ENCODE measurements at regions not wholly inside any gene's neighbourhood (a gene's known extent, or its start where the extent isn't known, plus 50 kb on each side); places are given as distances from the start of the nearest gene placed in this dataset.

DNA sequence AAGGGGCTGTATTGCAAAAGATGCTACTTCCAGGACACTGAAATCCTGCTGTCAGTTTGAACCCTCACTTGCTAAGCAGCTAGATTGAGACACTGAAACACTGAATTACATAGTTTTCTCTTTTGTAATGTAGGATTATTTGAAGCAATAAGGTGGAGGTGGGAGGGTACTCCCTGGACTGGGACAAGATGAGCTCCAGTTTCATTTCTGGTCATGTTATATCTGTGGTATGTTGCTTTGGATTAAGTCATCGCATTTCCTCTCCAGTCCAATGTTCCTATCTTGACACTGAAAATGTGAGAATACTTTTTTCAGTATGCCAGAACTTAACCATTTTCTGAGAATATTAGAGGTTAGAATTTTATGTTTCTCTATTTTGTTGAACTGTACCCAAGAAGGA is 426.2 kb upstream of the MEX3C start:
- ATAC-seq (ENCODE audit: insufficient read depth, low FRiP score) (no peak), DNase-seq (no peak)
- peaks cover 0 to 9% (median 5%) of the 10 kb centered on the region in 3 donors for H3K27me3 ChIP-seq (ENCODE audit: control insufficient read depth in 3 of 3, insufficient read depth in 3 of 3, low read length in 2 of 3)
- TF ChIP-seq, protein P1, sequence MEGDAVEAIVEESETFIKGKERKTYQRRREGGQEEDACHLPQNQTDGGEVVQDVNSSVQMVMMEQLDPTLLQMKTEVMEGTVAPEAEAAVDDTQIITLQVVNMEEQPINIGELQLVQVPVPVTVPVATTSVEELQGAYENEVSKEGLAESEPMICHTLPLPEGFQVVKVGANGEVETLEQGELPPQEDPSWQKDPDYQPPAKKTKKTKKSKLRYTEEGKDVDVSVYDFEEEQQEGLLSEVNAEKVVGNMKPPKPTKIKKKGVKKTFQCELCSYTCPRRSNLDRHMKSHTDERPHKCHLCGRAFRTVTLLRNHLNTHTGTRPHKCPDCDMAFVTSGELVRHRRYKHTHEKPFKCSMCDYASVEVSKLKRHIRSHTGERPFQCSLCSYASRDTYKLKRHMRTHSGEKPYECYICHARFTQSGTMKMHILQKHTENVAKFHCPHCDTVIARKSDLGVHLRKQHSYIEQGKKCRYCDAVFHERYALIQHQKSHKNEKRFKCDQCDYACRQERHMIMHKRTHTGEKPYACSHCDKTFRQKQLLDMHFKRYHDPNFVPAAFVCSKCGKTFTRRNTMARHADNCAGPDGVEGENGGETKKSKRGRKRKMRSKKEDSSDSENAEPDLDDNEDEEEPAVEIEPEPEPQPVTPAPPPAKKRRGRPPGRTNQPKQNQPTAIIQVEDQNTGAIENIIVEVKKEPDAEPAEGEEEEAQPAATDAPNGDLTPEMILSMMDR (IDR thresholded peaks at IDR 0.05; ENCODE audit: control extremely low read depth, extremely low read depth) = no peak
- peaks cover 0 to 3% (median 0%) of the 10 kb centered on the region in 4 donors for H3K9me3 ChIP-seq (ENCODE audit: control insufficient read depth in 4 of 4, insufficient read depth in 3 of 4, low read length in 3 of 4)
- no peak overlapping the region for H3K4me3 ChIP-seq
- 79 to 80% methylated on average over 1 of the region's 1 CpG for WGBS, 2 donors
- no peaks in the 10 kb centered on the region for H3K36me3 ChIP-seq (ENCODE audit: control insufficient read depth in 4 of 4, insufficient read depth in 4 of 4, low read length in 4 of 4)
- no peak overlapping the region for H3K27ac ChIP-seq (ENCODE audit: low read depth in 1 of 2, low read length in 1 of 2)
- H3K9ac ChIP-seq (ENCODE audit: insufficient read depth in 1 of 2, low read length in 2 of 2) = no peak overlapping the region
- H3K4me1 ChIP-seq (ENCODE audit: control insufficient read depth in 5 of 5, insufficient read depth in 5 of 5, low read length in 5 of 5) = no peaks in the 10 kb centered on the region

DNA sequence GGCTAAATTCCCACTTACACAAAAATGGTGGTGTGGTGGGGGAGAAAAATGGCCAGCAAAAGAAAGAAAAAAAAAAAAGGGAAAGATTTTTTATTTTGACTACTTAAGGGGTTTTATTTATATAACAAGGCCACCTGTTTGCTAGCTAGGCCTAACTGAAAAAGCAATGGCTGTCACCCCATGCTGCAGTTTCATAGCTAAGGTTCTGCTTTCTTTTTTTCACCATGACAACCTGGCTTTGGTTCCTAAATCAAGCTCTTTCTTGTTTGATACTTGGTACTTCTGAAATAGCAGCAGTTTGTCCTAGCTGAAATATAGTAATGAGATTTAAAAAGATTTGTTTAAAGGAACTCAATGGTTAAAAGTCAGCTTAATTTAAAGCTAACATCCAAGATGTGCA is 433.2 kb upstream of the MEX3C start:
- no peak for ATAC-seq (ENCODE audit: insufficient read depth, low FRiP score)
- H3K27me3 ChIP-seq (ENCODE audit: control insufficient read depth in 3 of 3, insufficient read depth in 3 of 3, low read length in 2 of 3) = no peaks in the 10 kb centered on the region

DNA sequence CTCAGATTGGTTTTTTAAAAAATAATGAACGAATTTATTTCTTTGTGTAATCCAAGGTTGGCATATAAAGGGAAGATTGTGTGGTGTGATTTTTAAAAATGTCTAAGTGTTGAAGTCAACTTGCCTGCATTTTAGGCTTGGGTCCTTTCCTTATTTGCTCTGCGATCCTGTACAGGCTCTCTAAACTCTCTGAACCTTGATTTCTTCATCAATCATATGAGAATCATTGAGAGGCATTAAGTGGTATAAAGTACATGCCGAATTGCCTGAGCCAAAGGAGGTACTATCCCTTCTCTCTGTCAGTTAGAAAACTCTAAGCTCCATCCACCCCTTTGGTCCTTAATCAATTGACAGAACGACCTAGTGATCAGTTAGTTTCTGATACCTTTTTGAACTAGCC is 440.4 kb upstream of the MEX3C start:
- WGBS, 2 donors = 60 to 79% methylated on average over 4 of the region's 4 CpGs
- no peak for ATAC-seq (ENCODE audit: insufficient read depth, low FRiP score)

More for the DNA sequence above, 433.2 kb upstream of the MEX3C start:
- Histone ChIP-seq H3K9me3 (ENCODE audit: control insufficient read depth in 4 of 4, insufficient read depth in 3 of 4, low read length in 3 of 4) (no peaks in the 10 kb centered on the region), H3K36me3 (ENCODE audit: control insufficient read depth in 4 of 4, insufficient read depth in 4 of 4, low read length in 4 of 4) (no peaks in the 10 kb centered on the region), H3K27ac (ENCODE audit: low read depth in 1 of 2, low read length in 1 of 2) (no peak overlapping the region), H3K9ac (ENCODE audit: insufficient read depth in 1 of 2, low read length in 2 of 2) (no peak overlapping the region), H3K4me1 (ENCODE audit: control insufficient read depth in 5 of 5, insufficient read depth in 5 of 5, low read length in 5 of 5) (no peaks in the 10 kb centered on the region), H3K4me3 (no peak overlapping the region)
- TF ChIP-seq, protein P1 (IDR thresholded peaks at IDR 0.05; ENCODE audit: control extremely low read depth, extremely low read depth) = no peak
- no peak for DNase-seq

DNA sequence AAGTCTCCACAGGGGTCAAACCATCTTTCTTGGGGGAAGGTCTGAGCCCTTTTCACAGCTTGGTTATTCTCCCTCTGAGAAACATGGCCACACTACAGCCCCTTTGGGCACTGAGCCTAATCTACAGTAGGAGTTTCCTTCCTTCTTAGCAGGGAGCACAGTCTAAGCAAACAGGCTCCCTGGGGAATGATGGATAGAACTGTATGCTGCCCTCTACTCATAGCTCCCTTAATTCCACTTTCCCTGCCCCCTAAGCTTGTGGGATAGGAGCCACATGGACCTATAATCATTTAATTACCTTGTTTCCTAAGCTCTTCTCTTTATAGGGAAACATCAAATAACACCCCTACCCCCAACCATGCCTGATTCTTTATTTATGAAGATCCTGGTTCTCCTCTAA is 442.1 kb upstream of the MEX3C start:
- no peak overlapping the region for H3K9ac ChIP-seq (ENCODE audit: insufficient read depth in 1 of 2, low read length in 2 of 2)
- ATAC-seq (ENCODE audit: insufficient read depth, low FRiP score) (no peak), DNase-seq (no peak)
- H3K27ac ChIP-seq (ENCODE audit: low read depth in 1 of 2, low read length in 1 of 2) = no peak overlapping the region
- H3K36me3 ChIP-seq (ENCODE audit: control insufficient read depth in 4 of 4, insufficient read depth in 4 of 4, low read length in 4 of 4) = no peaks in the 10 kb centered on the region
- H3K27me3 ChIP-seq (ENCODE audit: control insufficient read depth in 3 of 3, insufficient read depth in 3 of 3, low read length in 2 of 3) = no peaks in the 10 kb centered on the region
- TF ChIP-seq, protein P1 (IDR thresholded peaks at IDR 0.05; ENCODE audit: control extremely low read depth, extremely low read depth) = no peak
- H3K9me3 ChIP-seq (ENCODE audit: control insufficient read depth in 4 of 4, insufficient read depth in 3 of 4, low read length in 3 of 4) = peaks cover 0 to 3% (median 0%) of the 10 kb centered on the region in 4 donors
- no peak overlapping the region for H3K4me3 ChIP-seq
- no peaks in the 10 kb centered on the region for H3K4me1 ChIP-seq (ENCODE audit: control insufficient read depth in 5 of 5, insufficient read depth in 5 of 5, low read length in 5 of 5)

More for the DNA sequence above, 440.4 kb upstream of the MEX3C start:
- peaks cover 0 to 3% (median 0%) of the 10 kb centered on the region in 4 donors for H3K9me3 ChIP-seq (ENCODE audit: control insufficient read depth in 4 of 4, insufficient read depth in 3 of 4, low read length in 3 of 4)
- H3K36me3 ChIP-seq (ENCODE audit: control insufficient read depth in 4 of 4, insufficient read depth in 4 of 4, low read length in 4 of 4) = no peaks in the 10 kb centered on the region
- H3K27ac ChIP-seq (ENCODE audit: low read depth in 1 of 2, low read length in 1 of 2) = no peak overlapping the region
- no peaks in the 10 kb centered on the region for H3K27me3 ChIP-seq (ENCODE audit: control insufficient read depth in 3 of 3, insufficient read depth in 3 of 3, low read length in 2 of 3)
- H3K9ac ChIP-seq (ENCODE audit: insufficient read depth in 1 of 2, low read length in 2 of 2) = no peak overlapping the region
- DNase-seq = no peak
- TF ChIP-seq, protein P1 (IDR thresholded peaks at IDR 0.05; ENCODE audit: control extremely low read depth, extremely low read depth) = no peak
- H3K4me1 ChIP-seq (ENCODE audit: control insufficient read depth in 5 of 5, insufficient read depth in 5 of 5, low read length in 5 of 5) = no peaks in the 10 kb centered on the region
- H3K4me3 ChIP-seq = no peak overlapping the region

Data from lung (tissue), 11 donors.